Omental fat pad (tissue), 3 donors: ENCODE measurements at regions not wholly inside any gene's neighbourhood (a gene's known extent, or its start where the extent isn't known, plus 50 kb on each side); places are given as distances from the start of the nearest gene placed in this dataset.

Source experiments
- ATAC-seq: fragments of 150-250 bp; one replicate; pipeline ENCODE4 v1.9.1; 2016; ENCODE audit warnings: mild to moderate bottlenecking, moderate library complexity; ENCODE audit not compliant: low FRiP score
- DNase-seq: peaks from one replicate; pipeline ENCODE4 v3.0.0-alpha.2; 2019; ENCODE audit warnings: low spot score
- CTCF ChIP-seq, 3 donors: fragments of 450-650 bp; IDR thresholded peaks; one replicate each; pipeline ENCODE4 v1.5.1; 2016 to 2017; ENCODE audit warnings: antibody characterized with exemption in 3 of 3, mild to moderate bottlenecking in 3 of 3, moderate library complexity in 2 of 3

DNA sequence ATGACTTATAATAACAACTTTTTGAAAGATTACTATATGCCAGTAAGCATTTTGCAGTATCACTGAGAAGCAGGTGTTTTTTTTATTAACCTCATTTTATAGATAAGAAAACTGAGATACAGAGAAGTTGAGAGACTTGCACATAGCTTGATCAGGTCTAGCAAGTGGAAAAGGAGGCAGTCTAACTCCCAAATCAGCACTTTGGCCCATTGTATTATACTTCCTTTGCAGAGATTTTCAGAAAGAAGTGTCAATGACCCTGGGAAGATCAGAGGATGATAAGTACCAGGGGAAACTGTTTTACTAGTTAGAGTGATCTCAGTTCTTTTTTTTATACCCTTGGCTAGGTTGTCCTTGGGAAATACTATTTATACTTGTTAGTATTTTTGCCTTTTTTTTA, 358.7 kb downstream of the SQOR start:
- DNase-seq (no peak), ATAC-seq (no peak)
- TF ChIP-seq CTCF (IDR thresholded peaks at IDR 0.05): no peak

- ATAC-seq (no peak), DNase-seq (no peak)
- no peak for TF ChIP-seq CTCF (IDR thresholded peaks at IDR 0.05)
These were observed 361.0 kb downstream of the SQOR start for GRCh38 chr15:45995800-45996199.

- DNase-seq (no peak), ATAC-seq (no peak)
- no peak for TF ChIP-seq CTCF (IDR thresholded peaks at IDR 0.05)
These were observed 379.7 kb downstream of the SQOR start for GRCh38 chr15:46014532-46014931.

DNA sequence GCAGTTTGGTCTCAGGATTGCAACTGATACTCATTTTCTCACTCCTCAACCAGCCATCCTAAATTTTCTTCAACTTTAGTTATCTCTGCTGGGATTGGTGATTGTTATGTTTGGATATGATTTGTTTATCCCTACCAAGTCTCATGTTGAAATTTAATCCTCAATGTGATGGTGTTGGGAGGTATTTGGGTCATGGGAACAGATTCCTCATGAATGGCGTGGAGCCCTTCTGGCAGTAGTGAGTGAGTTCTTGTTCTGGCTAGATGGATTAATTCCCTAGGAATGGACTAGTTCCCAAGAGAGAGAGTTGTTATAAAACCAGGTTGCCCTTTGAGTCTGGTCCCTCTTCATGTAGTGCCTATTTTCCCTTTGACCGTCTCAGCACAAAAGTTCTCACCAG, 399.9 kb downstream of the SQOR start:
- TF ChIP-seq CTCF (IDR thresholded peaks at IDR 0.05): no peak
- DNase-seq: no peak
- no peak for ATAC-seq

- no peak for TF ChIP-seq CTCF (IDR thresholded peaks at IDR 0.05)
- DNase-seq (no peak), ATAC-seq (no peak)
These were observed 404.9 kb downstream of the SQOR start for GRCh38 chr15:46039703-46040102.

GRCh38 chr15:46041905-46042304, 407.1 kb downstream of the SQOR start:
- DNase-seq (no peak), ATAC-seq (no peak)
- TF ChIP-seq CTCF (IDR thresholded peaks at IDR 0.05): no peak

GRCh38 chr15:46059921-46060594, 425.2 kb downstream of the SQOR start:
- ATAC-seq (no peak), DNase-seq (no peak)
- TF ChIP-seq CTCF (IDR thresholded peaks at IDR 0.05): no peak
